IPS DF 19.7 (cell line): ENCODE measurements at regions not wholly inside any gene's neighbourhood (a gene's known extent, or its start where the extent isn't known, plus 50 kb on each side); places are given as distances from the start of the nearest gene placed in this dataset.

Experiments
- DNase-seq: peaks from one replicate; pipeline ENCODE4 v3.0.0-alpha.2; 2013; ENCODE audit warnings: low read depth, low spot score

- DNase-seq, result no peak
Measured at GRCh38 chr9:80651044-80651443, 1038.3 kb downstream of the TLE1 start.

- DNase-seq, result no peak
Measured at GRCh38 chr9:80649496-80649895, 1039.9 kb downstream of the TLE1 start.

GRCh38 chr9:80649001-80649420 is 1040.3 kb downstream of the TLE1 start:
- no peak for DNase-seq

- no peak for DNase-seq
Measured at GRCh38 chr9:80648336-80648735, 1041.0 kb downstream of the TLE1 start.

GRCh38 chr9:80646211-80646610 is 1043.1 kb downstream of the TLE1 start:
- no peak for DNase-seq

- DNase-seq, result no peak
Measured at GRCh38 chr9:80644044-80644443, 1045.3 kb downstream of the TLE1 start.

GRCh38 chr9:80635065-80635464 is 1054.3 kb downstream of the TLE1 start:
- no peak for DNase-seq

GRCh38 chr9:80632041-80632440 is 1057.3 kb downstream of the TLE1 start:
- DNase-seq, result no peak

- DNase-seq, result no peak
Measured at GRCh38 chr9:80622508-80622907, 1050.7 kb downstream of the TLE4 start.

GRCh38 chr9:80619356-80619755 is 1047.6 kb downstream of the TLE4 start:
- no peak for DNase-seq

GRCh38 chr9:80615964-80616363 is 1044.2 kb downstream of the TLE4 start:
- DNase-seq, result no peak

- no peak for DNase-seq
Measured at GRCh38 chr9:80605793-80606192, 1034.0 kb downstream of the TLE4 start.

- DNase-seq, result no peak
Measured at GRCh38 chr9:80605129-80605528, 1033.4 kb downstream of the TLE4 start.

- DNase-seq, result no peak
Measured at GRCh38 chr9:80602291-80602690, 1030.5 kb downstream of the TLE4 start.

GRCh38 chr9:80596579-80596978 is 1024.8 kb downstream of the TLE4 start:
- DNase-seq, result no peak

GRCh38 chr9:80595192-80595591 is 1023.4 kb downstream of the TLE4 start:
- no peak for DNase-seq

- no peak for DNase-seq
Measured at GRCh38 chr9:80592413-80592812, 1020.6 kb downstream of the TLE4 start.

- DNase-seq, result no peak
Measured at GRCh38 chr9:80586786-80587330, 1015.1 kb downstream of the TLE4 start.

- no peak for DNase-seq
Measured at GRCh38 chr9:80571953-80572352, 1000.2 kb downstream of the TLE4 start.

- no peak for DNase-seq
Measured at GRCh38 chr9:80569236-80569635, 997.5 kb downstream of the TLE4 start.

- DNase-seq, result no peak
Measured at GRCh38 chr9:80561526-80561925, 989.8 kb downstream of the TLE4 start.

- DNase-seq, result no peak
Measured at GRCh38 chr9:80560976-80561375, 989.2 kb downstream of the TLE4 start.

- no peak for DNase-seq
Measured at GRCh38 chr9:80557256-80557655, 985.5 kb downstream of the TLE4 start.

- no peak for DNase-seq
Measured at GRCh38 chr9:80556631-80557030, 984.9 kb downstream of the TLE4 start.
